HL-60 (cell line): ENCODE measurements at regions not wholly inside any gene's neighbourhood (a gene's known extent, or its start where the extent isn't known, plus 50 kb on each side); places are given as distances from the start of the nearest gene placed in this dataset.

Source experiments
- DNase-seq, 2 experiments: peaks; one replicate each; pipeline ENCODE4 v3.0.0-alpha.2; 2010 to 2020; ENCODE audit warnings: low read depth in 1 of 2, low spot score in 1 of 2
- H3K27ac ChIP-seq: fragments of 250-450 bp; sonication (Bioruptor Pico); replicated peaks from 2 replicates; pipeline ENCODE4 v1.5.1; 2020; ENCODE audit warnings: mild to moderate bottlenecking, moderate library complexity
- H3K27me3 ChIP-seq: fragments of 250-450 bp; sonication (Bioruptor Pico); 2 replicates; pipeline ENCODE4 v1.5.1; 2021; ENCODE audit warnings: mild to moderate bottlenecking, moderate library complexity; ENCODE audit not compliant: insufficient read depth, poor library complexity, severe bottlenecking
- H3K4me3 ChIP-seq: replicated peaks from 2 replicates; pipeline ENCODE4 v1.5.1; 2011; ENCODE audit warnings: mild to moderate bottlenecking, control low read depth, low read length; ENCODE audit not compliant: insufficient read depth
- CTCF ChIP-seq: IDR thresholded peaks from one replicate; pipeline ENCODE4 v1.5.1; 2011; ENCODE audit warnings: low read length, control low read depth, inconsistent platforms; ENCODE audit not compliant: insufficient read depth
- GABPA ChIP-seq: IDR thresholded peaks from 2 replicates; pipeline ENCODE4 v1.6.1; 2012; ENCODE audit warnings: low read depth
- POLR2AphosphoS5 ChIP-seq: IDR thresholded peaks from 2 replicates; pipeline ENCODE4 v1.6.1; 2012; ENCODE audit warnings: low read depth
- REST ChIP-seq: IDR thresholded peaks from 2 replicates; pipeline ENCODE4 v1.6.1; 2012; ENCODE audit warnings: low read depth; ENCODE audit not compliant: insufficient replicate concordance
- SPI1 ChIP-seq: IDR thresholded peaks from 2 replicates; pipeline ENCODE4 v1.6.1; 2012; ENCODE audit warnings: low read depth, mild to moderate bottlenecking, borderline replicate concordance

DNA sequence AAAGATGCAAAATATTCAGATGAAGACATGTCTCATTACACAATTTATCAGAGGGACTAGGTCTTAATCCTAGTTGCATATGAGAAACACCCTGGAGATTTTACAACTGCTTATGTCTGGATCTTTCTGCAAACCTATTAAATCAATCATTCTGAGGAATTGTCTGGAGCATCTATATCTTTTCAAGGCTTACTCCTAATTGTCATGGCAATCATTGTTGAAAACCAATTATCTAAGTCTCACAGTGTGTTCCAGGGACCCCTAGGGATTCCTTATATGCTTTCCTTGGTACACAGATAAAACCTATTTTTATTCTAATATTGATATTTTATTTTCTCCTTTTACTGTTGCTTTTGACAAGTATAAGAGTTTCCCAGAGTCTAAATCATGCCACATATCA lies 696.9 kb upstream of the EYS start:
- no peak for DNase-seq
- Histone ChIP-seq H3K27me3 (no peaks in the 10 kb centered on the region), H3K4me3 (no peak overlapping the region), H3K27ac (no peak overlapping the region)
- TF ChIP-seq GABPA (no peak), REST (no peak), SPI1 (no peak), CTCF (no peak), POLR2AphosphoS5 (no peak)

DNA sequence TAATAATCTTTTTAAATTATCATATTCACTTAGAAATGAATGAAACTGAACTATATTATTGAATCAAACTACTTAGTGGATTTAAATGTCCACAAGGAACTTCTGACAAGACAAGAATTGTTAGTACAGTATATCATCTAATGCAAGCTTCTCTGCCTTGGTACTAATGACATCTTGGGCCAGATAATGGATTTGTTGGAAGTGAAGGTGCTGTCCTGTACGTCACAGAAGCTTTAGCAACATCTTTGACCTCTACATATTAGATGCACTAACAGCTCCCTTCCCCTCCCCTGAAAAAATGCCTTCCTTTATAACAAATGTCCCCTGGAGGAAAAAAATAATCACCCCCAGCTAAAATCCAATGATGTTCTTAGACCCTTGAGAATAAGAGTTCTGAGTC lies 695.8 kb upstream of the EYS start:
- H3K4me3 ChIP-seq: no peak overlapping the region
- no peak for DNase-seq
- TF ChIP-seq REST: no peak
- no peak for TF ChIP-seq CTCF
- no peak for TF ChIP-seq SPI1
- TF ChIP-seq GABPA: no peak
- no peak for TF ChIP-seq POLR2AphosphoS5
- no peaks in the 10 kb centered on the region for H3K27me3 ChIP-seq
- H3K27ac ChIP-seq: no peak overlapping the region

DNA sequence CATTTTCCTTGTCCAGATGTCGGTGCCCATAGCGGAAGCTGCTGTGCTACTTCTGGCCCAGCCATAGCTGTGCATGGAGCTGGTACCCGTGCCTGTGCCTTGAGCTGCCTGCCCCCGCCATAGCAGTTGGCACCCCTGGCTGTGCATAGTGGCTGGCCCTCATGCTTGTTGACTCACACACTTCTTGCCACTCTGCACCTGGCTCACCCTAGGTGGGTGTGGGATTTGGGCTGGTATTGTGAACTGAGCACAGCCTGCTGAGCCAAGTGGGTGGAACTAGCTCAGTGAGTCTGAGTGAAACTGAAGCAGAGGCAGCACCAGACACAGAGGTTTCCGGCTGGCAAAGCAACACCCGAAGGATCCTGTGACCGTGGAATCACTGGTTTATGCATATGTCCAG lies 689.5 kb upstream of the EYS start:
- no peak for TF ChIP-seq GABPA
- TF ChIP-seq CTCF: no peak
- no peak for TF ChIP-seq POLR2AphosphoS5
- no peak for TF ChIP-seq SPI1
- TF ChIP-seq REST: no peak
- no peak for DNase-seq

More for the DNA sequence above, 689.5 kb upstream of the EYS start:
- H3K27ac ChIP-seq: no peak overlapping the region
- H3K27me3 ChIP-seq: no peaks in the 10 kb centered on the region
- H3K4me3 ChIP-seq: no peak overlapping the region
